Gastroesophageal sphincter (tissue), 3 donors: ENCODE measurements at regions not wholly inside any gene's neighbourhood (a gene's known extent, or its start where the extent isn't known, plus 50 kb on each side); places are given as distances from the start of the nearest gene placed in this dataset.

ENCODE experiments used
- CTCF ChIP-seq, 4 experiments: fragments of 200-600 bp in 2 of 4; fragments of 450-650 bp in 2 of 4; sonication (generic) in 1 of 4; IDR thresholded peaks; one replicate each; pipeline ENCODE4 v1.5.1; 2017 to 2019; ENCODE audit warnings: antibody characterized with exemption in 4 of 4, mild to moderate bottlenecking in 2 of 4, moderate library complexity in 2 of 4
- POLR2A ChIP-seq, 2 donors: fragments of 450-650 bp; IDR thresholded peaks; one replicate each; pipeline ENCODE4 v1.6.1; 2017; ENCODE audit warnings: antibody characterized with exemption in 2 of 2, mild to moderate bottlenecking in 2 of 2, moderate library complexity in 1 of 2

GRCh38 chr15:60091157-60091556 lies 87.0 kb downstream of the FOXB1 start:
- no peak for TF ChIP-seq CTCF (IDR thresholded peaks at IDR 0.05)
- TF ChIP-seq POLR2A (IDR thresholded peaks at IDR 0.05): no peak
